Lower lobe of right lung (tissue), 2 donors: ENCODE measurements at regions not wholly inside any gene's neighbourhood (a gene's known extent, or its start where the extent isn't known, plus 50 kb on each side); places are given as distances from the start of the nearest gene placed in this dataset.

Experiments
- ATAC-seq, 2 donors: fragments of 200-7000 bp; cut with Tn5 transposase; one replicate each; pipeline ENCODE4 v1.9.1; 2020 to 2022; ENCODE audit warnings: mild to moderate bottlenecking in 2 of 2, moderate library complexity in 2 of 2
- DNase-seq: peaks from one replicate; pipeline ENCODE4 v3.0.0-alpha.2; 2020
- H3K27ac ChIP-seq: fragments of 200-600 bp; one replicate; pipeline ENCODE4 v1.8.0; 2022
- H3K27me3 ChIP-seq: fragments of 200-600 bp; one replicate; pipeline ENCODE4 v1.8.0; 2022; ENCODE audit warnings: low read depth
- H3K36me3 ChIP-seq: fragments of 200-600 bp; one replicate; pipeline ENCODE4 v1.8.0; 2022; ENCODE audit warnings: mild to moderate bottlenecking
- H3K4me1 ChIP-seq: fragments of 200-600 bp; one replicate; pipeline ENCODE4 v1.8.0; 2022
- H3K4me3 ChIP-seq: fragments of 200-600 bp; one replicate; pipeline ENCODE4 v1.8.0; 2022; ENCODE audit warnings: mild to moderate bottlenecking
- H3K9me3 ChIP-seq: fragments of 200-600 bp; one replicate; pipeline ENCODE4 v1.8.0; 2022
- intact Hi-C: fragments of 100-400 bp; cut with DNase I; formaldehyde crosslinking; loops from one replicate; pipeline ENCODE4 v1.11.0; 2022
- TF ChIP-seq, protein P1 (sequence below): fragments of 200-600 bp; IDR thresholded peaks from one replicate; pipeline ENCODE4 v1.8.0; 2022; ENCODE audit warnings: antibody characterized with exemption, mild to moderate bottlenecking
- donor health status: DM: no; HTN: yes; CAD: no; lungs with severe emphysema.

DNA sequence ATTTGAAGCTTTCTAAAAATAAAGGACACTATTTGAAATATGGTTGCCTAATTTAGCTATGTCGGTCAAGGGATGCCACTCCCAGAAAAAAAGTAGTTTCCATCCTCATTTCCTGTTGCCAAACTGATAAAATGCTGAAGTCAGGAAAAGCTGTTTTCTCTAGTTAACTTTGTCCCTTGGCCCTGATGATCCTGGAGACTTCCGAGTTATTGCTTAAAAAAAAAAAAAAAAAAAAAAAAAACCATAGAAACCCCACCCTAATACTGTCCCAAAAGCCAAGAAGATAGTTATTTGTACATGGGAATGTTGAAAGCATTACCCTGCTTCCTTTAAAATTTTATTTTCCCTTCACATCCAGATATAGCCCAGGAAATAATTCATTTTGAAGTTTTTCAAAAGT is 236.7 kb downstream of the SOD2 start:
- no peaks in the 10 kb centered on the region for H3K27me3 ChIP-seq
- H3K4me1 ChIP-seq, result no peaks in the 10 kb centered on the region
- H3K36me3 ChIP-seq, result no peaks in the 10 kb centered on the region
- intact Hi-C loops, result no loop called here
- no peak for DNase-seq
- H3K4me3 ChIP-seq, result no peak overlapping the region
- ATAC-seq, result no peak
- H3K9me3 ChIP-seq, result no peaks in the 10 kb centered on the region
- TF ChIP-seq, protein P1, sequence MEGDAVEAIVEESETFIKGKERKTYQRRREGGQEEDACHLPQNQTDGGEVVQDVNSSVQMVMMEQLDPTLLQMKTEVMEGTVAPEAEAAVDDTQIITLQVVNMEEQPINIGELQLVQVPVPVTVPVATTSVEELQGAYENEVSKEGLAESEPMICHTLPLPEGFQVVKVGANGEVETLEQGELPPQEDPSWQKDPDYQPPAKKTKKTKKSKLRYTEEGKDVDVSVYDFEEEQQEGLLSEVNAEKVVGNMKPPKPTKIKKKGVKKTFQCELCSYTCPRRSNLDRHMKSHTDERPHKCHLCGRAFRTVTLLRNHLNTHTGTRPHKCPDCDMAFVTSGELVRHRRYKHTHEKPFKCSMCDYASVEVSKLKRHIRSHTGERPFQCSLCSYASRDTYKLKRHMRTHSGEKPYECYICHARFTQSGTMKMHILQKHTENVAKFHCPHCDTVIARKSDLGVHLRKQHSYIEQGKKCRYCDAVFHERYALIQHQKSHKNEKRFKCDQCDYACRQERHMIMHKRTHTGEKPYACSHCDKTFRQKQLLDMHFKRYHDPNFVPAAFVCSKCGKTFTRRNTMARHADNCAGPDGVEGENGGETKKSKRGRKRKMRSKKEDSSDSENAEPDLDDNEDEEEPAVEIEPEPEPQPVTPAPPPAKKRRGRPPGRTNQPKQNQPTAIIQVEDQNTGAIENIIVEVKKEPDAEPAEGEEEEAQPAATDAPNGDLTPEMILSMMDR, result no peak
- H3K27ac ChIP-seq, result no peak overlapping the region

DNA sequence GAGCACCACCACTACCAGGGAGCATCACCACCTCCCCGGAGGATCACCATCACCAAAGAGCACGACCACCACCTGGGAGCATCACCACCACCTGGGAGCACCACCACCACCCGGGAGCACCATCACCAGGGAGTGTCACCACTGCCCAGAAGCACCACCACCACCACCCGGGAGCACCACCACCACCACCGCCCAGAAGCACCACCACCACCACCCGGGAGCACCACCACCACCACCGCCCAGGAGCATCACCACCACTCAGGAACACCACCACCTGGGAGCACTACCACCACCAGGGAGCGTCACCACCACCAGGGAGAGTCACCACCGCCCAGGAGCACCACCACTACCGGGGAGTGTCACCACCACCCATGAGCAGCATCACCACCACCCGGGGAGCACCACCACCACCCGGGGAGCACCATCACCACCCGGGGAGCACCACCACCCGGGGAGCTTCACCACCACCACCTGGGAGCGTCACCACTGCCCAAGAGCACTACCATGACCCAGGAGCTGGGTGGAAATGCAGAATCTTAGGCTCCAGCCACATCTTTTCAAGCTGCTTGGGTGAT is 237.3 kb downstream of the SOD2 start:
- no peak for DNase-seq
- Histone ChIP-seq H3K4me3 (no peak overlapping the region), H3K36me3 (no peaks in the 10 kb centered on the region), H3K27me3 (no peaks in the 10 kb centered on the region), H3K27ac (no peak overlapping the region), H3K9me3 (no peaks in the 10 kb centered on the region), H3K4me1 (no peaks in the 10 kb centered on the region)
- ATAC-seq, result no peak
- intact Hi-C loops, result no loop called here
- TF ChIP-seq, protein P1, result no peak

DNA sequence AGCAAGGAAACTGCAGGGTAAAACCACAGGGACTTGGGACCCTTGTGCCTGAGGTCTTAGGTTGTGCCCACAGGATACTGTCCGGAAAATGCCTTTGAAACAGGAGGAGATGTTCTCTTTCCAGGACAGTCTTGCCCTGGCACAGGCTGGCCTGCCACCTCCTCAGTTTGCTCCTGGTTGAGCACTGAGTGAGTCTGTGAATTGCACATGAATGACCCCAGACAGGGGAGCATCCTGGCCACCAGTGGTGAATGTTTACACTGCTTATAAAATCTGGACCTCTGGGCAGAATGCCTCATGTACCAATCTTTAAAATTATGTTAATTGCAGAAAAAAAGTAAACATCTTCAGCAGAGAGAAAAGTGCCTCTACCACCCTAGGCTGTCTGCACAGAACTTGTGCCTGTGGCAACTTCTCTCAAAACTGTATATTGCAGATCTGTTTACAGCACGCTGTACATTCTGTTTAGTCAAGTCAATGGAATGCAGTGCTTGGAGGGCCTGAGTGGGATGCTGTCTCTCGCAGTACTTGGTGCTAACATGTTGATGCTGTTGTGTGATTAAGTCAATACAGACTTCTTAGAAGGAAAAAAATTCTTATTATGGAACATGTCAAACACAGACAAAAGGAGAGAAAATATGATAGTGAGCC is 242.1 kb downstream of the SOD2 start:
- intact Hi-C loops, result no loop called here
- Histone ChIP-seq H3K4me1 (no peaks in the 10 kb centered on the region), H3K4me3 (no peak overlapping the region), H3K27me3 (no peaks in the 10 kb centered on the region), H3K27ac (no peak overlapping the region), H3K9me3 (no peaks in the 10 kb centered on the region), H3K36me3 (no peaks in the 10 kb centered on the region)
- TF ChIP-seq, protein P1, result no peak
- ATAC-seq (no peak), DNase-seq (no peak)

DNA sequence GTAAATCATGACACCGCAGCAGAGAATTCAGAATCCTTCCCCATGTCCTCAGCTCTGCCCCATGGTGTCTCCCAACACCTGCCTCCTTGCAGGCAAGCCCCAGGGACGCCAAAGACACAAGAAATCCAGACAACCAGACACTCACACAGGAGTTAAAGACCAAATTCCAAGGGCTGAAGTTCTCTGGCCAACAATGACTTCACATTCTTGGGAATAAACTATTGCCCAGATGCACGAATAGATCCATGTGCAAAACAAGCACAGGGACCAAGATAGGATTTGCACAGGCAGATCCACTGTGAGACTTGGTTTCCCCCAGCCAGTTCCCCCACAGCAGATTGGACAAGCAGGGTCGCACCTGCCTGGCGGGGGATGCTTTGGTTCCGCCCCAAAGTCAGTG is 246.7 kb downstream of the SOD2 start:
- intact Hi-C loops, result no loop called here
- no peaks in the 10 kb centered on the region for H3K36me3 ChIP-seq
- H3K27me3 ChIP-seq, result no peaks in the 10 kb centered on the region
- H3K9me3 ChIP-seq, result no peaks in the 10 kb centered on the region
- no peak overlapping the region for H3K4me3 ChIP-seq
- TF ChIP-seq, protein P1, result no peak
- H3K4me1 ChIP-seq, result no peaks in the 10 kb centered on the region
- DNase-seq (no peak), ATAC-seq (no peak)
- H3K27ac ChIP-seq, result no peak overlapping the region

DNA sequence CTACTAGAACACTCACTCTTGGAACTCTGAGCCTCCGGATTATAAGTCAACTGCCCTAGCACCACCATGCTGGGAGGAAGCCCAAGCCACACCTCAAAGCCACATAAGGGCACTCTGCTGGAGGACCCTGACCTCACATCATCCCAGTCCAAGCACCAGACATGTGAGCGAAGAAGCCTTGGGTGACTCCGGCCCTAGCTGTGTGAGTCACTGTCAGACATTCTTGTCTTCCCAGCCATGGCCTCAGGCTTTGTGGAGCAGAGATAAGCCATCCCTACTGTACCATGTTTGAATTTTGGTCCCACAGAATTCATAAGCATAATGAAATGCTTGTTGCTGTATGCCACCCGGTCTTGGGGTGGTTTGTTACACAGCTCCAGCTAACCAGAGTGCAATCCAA is 247.7 kb downstream of the SOD2 start:
- DNase-seq, result no peak
- Histone ChIP-seq H3K27me3 (no peaks in the 10 kb centered on the region), H3K4me1 (no peaks in the 10 kb centered on the region), H3K4me3 (no peak overlapping the region), H3K36me3 (no peaks in the 10 kb centered on the region), H3K9me3 (no peaks in the 10 kb centered on the region), H3K27ac (no peak overlapping the region)
- intact Hi-C loops, result no loop called here
- TF ChIP-seq, protein P1, result no peak
- no peak for ATAC-seq
